B cell (primary cell): ENCODE measurements at regions not wholly inside any gene's neighbourhood (a gene's known extent, or its start where the extent isn't known, plus 50 kb on each side); places are given as distances from the start of the nearest gene placed in this dataset.

Experiments used
- CTCF ChIP-seq: fragments of 200-600 bp; IDR thresholded peaks from one replicate; pipeline ENCODE4 v1.8.0; 2022; ENCODE audit warnings: antibody characterized with exemption, mild to moderate bottlenecking
- EZH2 ChIP-seq: IDR thresholded peaks from 2 replicates; pipeline ENCODE4 v1.6.1; 2012; ENCODE audit warnings: borderline replicate concordance, low read depth, mild to moderate bottlenecking, moderate library complexity, low read length; ENCODE audit not compliant: insufficient read depth, poor library complexity, severe bottlenecking

- TF ChIP-seq CTCF (no peak), EZH2 (no peak)
These were observed 629.1 kb upstream of the NR2F2 start for GRCh38 chr15:95701410-95701809.
